CD14-positive monocyte (primary cell): ENCODE measurements at regions not wholly inside any gene's neighbourhood (a gene's known extent, or its start where the extent isn't known, plus 50 kb on each side); places are given as distances from the start of the nearest gene placed in this dataset.
A peak's percentile ranks its signal among the peaks of the same experiment; 100 is the strongest.

Experiments
- DNase-seq, 3 donors: peaks; one replicate each; pipeline ENCODE4 v3.0.0-alpha.2; 2011 to 2022
- H2AFZ ChIP-seq: 2 replicates; pipeline ENCODE4 v1.6.0; 2012; ENCODE audit warnings: mild to moderate bottlenecking, low read depth, low read length, inconsistent platforms; ENCODE audit not compliant: insufficient read depth, poor library complexity, severe bottlenecking
- H3K27ac ChIP-seq, 2 donors: 1 replicate in 1 of 2; 2 replicates in 1 of 2; pipeline ENCODE4 v1.5.1; 2012 to 2013; ENCODE audit warnings: low read length in 2 of 2, control low read depth in 1 of 2, inconsistent platforms in 1 of 2, low read depth in 1 of 2, mild to moderate bottlenecking in 1 of 2
- H3K27me3 ChIP-seq, 2 donors: one replicate each; pipeline versions ENCODE4 v1.6.0 to v1.6.1; 2011 to 2013; ENCODE audit warnings: low read length in 2 of 2; ENCODE audit not compliant: control insufficient read depth in 2 of 2, insufficient read depth in 2 of 2
- H3K36me3 ChIP-seq, 2 donors: replicated peaks in 1 of 2; 1 replicate in 1 of 2; 2 replicates in 1 of 2; pipeline versions ENCODE4 v1.5.1 to v1.6.1; 2012 to 2013; ENCODE audit warnings: low read length in 2 of 2, control low read depth in 1 of 2, inconsistent platforms in 1 of 2, mild to moderate bottlenecking in 1 of 2; ENCODE audit not compliant: insufficient read depth in 2 of 2, control insufficient read depth in 1 of 2
- H3K4me1 ChIP-seq, 2 donors: 1 replicate in 1 of 2; 2 replicates in 1 of 2; pipeline versions ENCODE4 v1.5.1 to v1.6.1; 2012 to 2013; ENCODE audit warnings: low read length in 2 of 2, control low read depth in 1 of 2, inconsistent platforms in 1 of 2, mild to moderate bottlenecking in 1 of 2, moderate library complexity in 1 of 2; ENCODE audit not compliant: insufficient read depth in 2 of 2, control insufficient read depth in 1 of 2
- H3K4me2 ChIP-seq: replicated peaks from 2 replicates; pipeline ENCODE3; 2012; ENCODE audit warnings: low read length, moderate library complexity, mild to moderate bottlenecking; ENCODE audit not compliant: poor library complexity, severe bottlenecking; ENCODE audit errors: extremely low read depth
- H3K4me3 ChIP-seq, 3 experiments: fragments of 200-600 bp in 1 of 3; sonication (generic) in 1 of 3; replicated peaks in 1 of 3; 1 replicate in 2 of 3; 2 replicates in 1 of 3; pipeline ENCODE4 v1.5.1; 2011 to 2013; ENCODE audit warnings: low read length in 3 of 3, mild to moderate bottlenecking in 3 of 3, control low read depth in 2 of 3, low read depth in 2 of 3, inconsistent platforms in 1 of 3, moderate library complexity in 1 of 3
- H3K79me2 ChIP-seq: 2 replicates; pipeline ENCODE4 v1.6.0; 2012; ENCODE audit warnings: mild to moderate bottlenecking, control low read depth, inconsistent platforms, low read length, moderate library complexity; ENCODE audit not compliant: insufficient read depth
- H3K9ac ChIP-seq: 2 replicates; pipeline ENCODE4 v1.6.0; 2017; ENCODE audit warnings: low read length, mild to moderate bottlenecking; ENCODE audit not compliant: insufficient read depth, poor library complexity, severe bottlenecking
- H3K9me3 ChIP-seq, 2 donors: replicated peaks in 1 of 2; 1 replicate in 1 of 2; 2 replicates in 1 of 2; pipeline versions ENCODE4 v1.5.1 to v1.6.1; 2012 to 2013; ENCODE audit warnings: low read length in 2 of 2, control low read depth in 1 of 2; ENCODE audit not compliant: control insufficient read depth in 1 of 2, insufficient read depth in 1 of 2
- H4K20me1 ChIP-seq: 2 replicates; pipeline ENCODE4 v1.6.0; 2012; ENCODE audit warnings: mild to moderate bottlenecking, low read length, control low read depth, moderate library complexity; ENCODE audit not compliant: insufficient read depth
- H3K27ac Mint-ChIP-seq, 7 donors: one replicate each; pipeline ENCODE4 v1.8.0; 2020; ENCODE audit warnings: mild to moderate bottlenecking in 7 of 7, mixed read lengths in 7 of 7, moderate library complexity in 6 of 7, inconsistent platforms in 2 of 7
- H3K27me3 Mint-ChIP-seq, 3 donors: one replicate each; pipeline ENCODE4 v1.8.0; 2021 to 2022; ENCODE audit warnings: low read depth in 3 of 3, mild to moderate bottlenecking in 3 of 3, mixed read lengths in 3 of 3, moderate library complexity in 3 of 3, inconsistent platforms in 1 of 3
- H3K36me3 Mint-ChIP-seq, 2 donors: one replicate each; pipeline ENCODE4 v1.8.0; 2020; ENCODE audit warnings: mixed read lengths in 2 of 2, inconsistent platforms in 1 of 2, mild to moderate bottlenecking in 1 of 2
- H3K4me1 Mint-ChIP-seq: one replicate; pipeline ENCODE4 v1.8.0; 2020; ENCODE audit warnings: mild to moderate bottlenecking, mixed read lengths
- H3K4me3 Mint-ChIP-seq, 2 donors: one replicate each; pipeline ENCODE4 v1.8.0; 2020; ENCODE audit warnings: mild to moderate bottlenecking in 2 of 2, mixed read lengths in 2 of 2, moderate library complexity in 1 of 2
- H3K9me3 Mint-ChIP-seq, 7 donors: one replicate each; pipeline ENCODE4 v1.8.0; 2020 to 2022; ENCODE audit warnings: mixed read lengths in 7 of 7, mild to moderate bottlenecking in 6 of 7, moderate library complexity in 6 of 7, inconsistent platforms in 2 of 7
- WGBS: methylation state at CpG from one replicate; pipeline ENCODE4 v1.1.5; 2013; ENCODE audit warnings: missing lambda C conversion rate; ENCODE audit not compliant: insufficient coverage; 5-methylcytosine and 5-hydroxymethylcytosine counted together
- intact Hi-C, 2 donors: fragments of 100-400 bp; cut with micrococcal nuclease; formaldehyde crosslinking; loops; one replicate each; pipeline versions ENCODE4 v1.15.0 to v1.15.1; 2023
- TF ChIP-seq, protein P1 (sequence below): fragments of 200-600 bp; IDR thresholded peaks from one replicate; pipeline ENCODE4 v1.8.0; 2022; ENCODE audit warnings: antibody characterized with exemption, mild to moderate bottlenecking

DNA sequence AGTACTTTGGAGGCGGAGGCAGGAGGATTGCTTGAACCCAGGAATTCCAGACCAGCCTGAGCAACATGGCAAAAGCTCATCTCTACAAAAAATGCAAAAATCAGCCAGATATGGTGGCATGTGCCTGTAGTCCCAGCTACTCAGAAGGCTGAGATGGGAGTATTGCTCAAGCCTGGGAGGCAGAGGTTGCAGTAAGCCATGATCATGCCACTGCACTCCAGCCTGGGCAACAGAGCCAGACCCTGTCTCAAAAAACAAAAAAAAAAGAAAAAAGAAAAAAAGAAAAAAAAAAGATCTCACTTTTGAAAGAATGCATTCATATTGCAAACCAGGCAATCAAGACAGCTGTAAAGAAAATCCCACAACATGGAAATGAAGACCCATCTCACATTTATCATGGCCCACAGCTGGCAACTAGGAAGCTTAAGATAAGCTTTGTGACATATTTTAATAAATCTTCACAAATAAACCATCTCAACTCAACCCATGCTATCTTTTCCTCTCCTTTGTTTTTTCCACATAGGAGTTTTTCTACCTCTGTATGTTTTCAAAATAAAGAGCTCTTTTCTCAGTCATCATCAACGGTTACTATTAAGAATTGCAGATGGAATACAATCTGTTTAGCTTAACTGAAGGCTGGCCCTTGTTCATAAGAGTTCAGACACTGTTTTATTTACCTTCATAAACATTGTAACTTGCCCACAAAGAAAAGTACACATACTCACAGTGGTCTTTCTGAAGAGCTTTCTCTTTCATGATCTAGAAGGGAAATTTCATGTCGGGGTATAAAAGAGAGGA is 137.0 kb downstream of the MREG start:
- H3K9me3 ChIP-seq, result peaks cover 0 to 2% of the 10 kb centered on the region in 2 donors
- no peak overlapping the region for H3K4me3 ChIP-seq
- Mint-ChIP-seq H3K27me3 (peaks cover 5 to 15% (median 10%) of the 10 kb centered on the region in 3 donors), H3K4me1 (peaks cover 13% of the 10 kb centered on the region), H3K4me3 (no peak overlapping the region), H3K36me3 (no peaks in the 10 kb centered on the region), H3K27ac (peak overlapping the region in 1 of 7 donors; percentile 20), H3K9me3 (peaks cover 0 to 5% (median 1%) of the 10 kb centered on the region in 7 donors)
- no peak overlapping the region for H3K9ac ChIP-seq
- intact Hi-C loops, result no loop called here
- peaks cover 8 to 16% of the 10 kb centered on the region in 2 donors for H3K4me1 ChIP-seq
- H3K79me2 ChIP-seq, result no peaks in the 10 kb centered on the region
- TF ChIP-seq, protein P1, sequence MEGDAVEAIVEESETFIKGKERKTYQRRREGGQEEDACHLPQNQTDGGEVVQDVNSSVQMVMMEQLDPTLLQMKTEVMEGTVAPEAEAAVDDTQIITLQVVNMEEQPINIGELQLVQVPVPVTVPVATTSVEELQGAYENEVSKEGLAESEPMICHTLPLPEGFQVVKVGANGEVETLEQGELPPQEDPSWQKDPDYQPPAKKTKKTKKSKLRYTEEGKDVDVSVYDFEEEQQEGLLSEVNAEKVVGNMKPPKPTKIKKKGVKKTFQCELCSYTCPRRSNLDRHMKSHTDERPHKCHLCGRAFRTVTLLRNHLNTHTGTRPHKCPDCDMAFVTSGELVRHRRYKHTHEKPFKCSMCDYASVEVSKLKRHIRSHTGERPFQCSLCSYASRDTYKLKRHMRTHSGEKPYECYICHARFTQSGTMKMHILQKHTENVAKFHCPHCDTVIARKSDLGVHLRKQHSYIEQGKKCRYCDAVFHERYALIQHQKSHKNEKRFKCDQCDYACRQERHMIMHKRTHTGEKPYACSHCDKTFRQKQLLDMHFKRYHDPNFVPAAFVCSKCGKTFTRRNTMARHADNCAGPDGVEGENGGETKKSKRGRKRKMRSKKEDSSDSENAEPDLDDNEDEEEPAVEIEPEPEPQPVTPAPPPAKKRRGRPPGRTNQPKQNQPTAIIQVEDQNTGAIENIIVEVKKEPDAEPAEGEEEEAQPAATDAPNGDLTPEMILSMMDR, result no peak
- WGBS, result 100% methylated on average over 1 of the region's 3 CpGs
- no peaks in the 10 kb centered on the region for H4K20me1 ChIP-seq
- no peaks in the 10 kb centered on the region for H3K27me3 ChIP-seq
- H3K36me3 ChIP-seq, result no peaks in the 10 kb centered on the region
- no peak for DNase-seq
- H3K27ac ChIP-seq, result no peak overlapping the region
- no peak overlapping the region for H3K4me2 ChIP-seq
- no peak overlapping the region for H2AFZ ChIP-seq

DNA sequence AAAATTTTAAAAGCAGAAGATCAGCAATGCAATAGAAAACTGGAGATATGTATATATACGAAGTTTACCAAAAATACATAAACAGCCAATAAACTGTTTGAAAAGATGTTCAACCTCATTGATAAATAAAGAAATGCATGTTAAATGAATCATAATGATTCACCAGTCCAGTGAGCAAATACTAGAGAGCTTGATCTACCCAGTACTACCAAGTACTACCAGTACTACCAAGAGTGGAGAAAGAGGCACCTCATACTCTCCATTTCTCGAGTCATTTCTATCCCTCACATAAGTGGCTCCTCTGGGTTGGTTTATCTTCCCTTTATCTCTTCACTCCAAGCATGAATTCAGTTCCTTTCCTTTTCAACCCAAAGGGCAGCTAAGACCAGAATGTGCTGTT is 138.9 kb downstream of the MREG start:
- no peaks in the 10 kb centered on the region for H3K36me3 Mint-ChIP-seq
- TF ChIP-seq, protein P1, result no peak
- Histone ChIP-seq H3K4me2 (no peak overlapping the region), H3K9ac (no peak overlapping the region), H3K27ac (no peak overlapping the region), H3K4me1 (peaks cover 10 to 22% of the 10 kb centered on the region in 2 donors), H3K27me3 (no peaks in the 10 kb centered on the region), H2AFZ (no peak overlapping the region), H3K4me3 (no peak overlapping the region), H3K9me3 (peaks cover 0 to 2% of the 10 kb centered on the region in 2 donors), H3K79me2 (no peaks in the 10 kb centered on the region), H3K36me3 (no peaks in the 10 kb centered on the region), H4K20me1 (no peaks in the 10 kb centered on the region)
- intact Hi-C loops, result no loop called here
- peaks cover 21% of the 10 kb centered on the region for H3K4me1 Mint-ChIP-seq
- peaks cover 0 to 5% (median 1%) of the 10 kb centered on the region in 7 donors for H3K9me3 Mint-ChIP-seq
- DNase-seq, result no peak
- H3K4me3 Mint-ChIP-seq, result no peak overlapping the region
- no CpG with 5 or more reads among the region's 2 CpGs for WGBS
- peaks cover 5 to 14% (median 7%) of the 10 kb centered on the region in 3 donors for H3K27me3 Mint-ChIP-seq
- H3K27ac Mint-ChIP-seq, result peak overlapping the region in 1 of 7 donors; percentile 24
